ENCODE measurements at regions not wholly inside any gene's neighbourhood (a gene's known extent, or its start where the extent isn't known, plus 50 kb on each side); places are given as distances from the start of the nearest gene placed in this dataset.

- Histone ChIP-seq H3K36me3 (no peaks in the 10 kb centered on the region), H3K4me3 (no peak overlapping the region), H3K27ac (no peak overlapping the region), H3K27me3 (no peaks in the 10 kb centered on the region), H3K9me3 (ENCODE audit: low read depth) (no peaks in the 10 kb centered on the region), H3K4me1 (ENCODE audit: low read depth) (no peaks in the 10 kb centered on the region)
- TF ChIP-seq CTCF (IDR thresholded peaks at IDR 0.05; ENCODE audit: low read depth, low read length) = no peak
- DNase-seq (ENCODE audit: low read depth in 1 of 2, low spot score in 1 of 2) = no peak
Observed at GRCh38 chr9:10773136-10773535, 160.3 kb upstream of the PTPRD start.

DNA sequence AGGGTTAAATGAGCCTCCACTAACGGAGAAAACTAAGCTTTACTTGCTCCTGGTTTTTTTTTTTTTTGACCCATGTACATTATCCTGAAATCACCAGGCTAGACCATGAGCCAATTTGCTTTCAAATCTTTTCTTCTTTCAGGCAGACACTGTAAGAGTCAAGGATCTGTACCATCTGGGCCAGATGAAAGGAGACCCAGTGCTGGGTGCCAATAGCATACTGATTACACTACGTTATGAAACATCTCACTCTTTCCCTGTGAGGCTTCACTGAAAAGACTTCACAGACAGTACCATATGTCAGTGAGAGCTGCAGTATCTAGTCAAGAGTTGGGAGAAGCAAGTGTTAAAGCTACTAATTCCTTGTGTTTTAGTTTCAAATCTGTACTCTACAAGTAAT is 161.2 kb upstream of the PTPRD start:
- no peak overlapping the region for H3K4me3 ChIP-seq
- H3K36me3 ChIP-seq = no peaks in the 10 kb centered on the region
- no peaks in the 10 kb centered on the region for H3K27me3 ChIP-seq
- no peak for DNase-seq (ENCODE audit: low read depth in 1 of 2, low spot score in 1 of 2)
- H3K4me1 ChIP-seq (ENCODE audit: low read depth) = no peaks in the 10 kb centered on the region
- H3K9me3 ChIP-seq (ENCODE audit: low read depth) = no peaks in the 10 kb centered on the region
- H3K27ac ChIP-seq = no peak overlapping the region
- TF ChIP-seq CTCF (IDR thresholded peaks at IDR 0.05; ENCODE audit: low read depth, low read length) = no peak

- Histone ChIP-seq H3K9me3 (ENCODE audit: low read depth) (no peaks in the 10 kb centered on the region), H3K36me3 (no peaks in the 10 kb centered on the region), H3K27me3 (no peaks in the 10 kb centered on the region), H3K4me3 (no peak overlapping the region), H3K4me1 (ENCODE audit: low read depth) (no peaks in the 10 kb centered on the region), H3K27ac (no peak overlapping the region)
- no peak for DNase-seq (ENCODE audit: low read depth in 1 of 2, low spot score in 1 of 2)
- TF ChIP-seq CTCF (IDR thresholded peaks at IDR 0.05; ENCODE audit: low read depth, low read length) = no peak
Observed at GRCh38 chr9:10785255-10785654, 172.5 kb upstream of the PTPRD start.

DNA sequence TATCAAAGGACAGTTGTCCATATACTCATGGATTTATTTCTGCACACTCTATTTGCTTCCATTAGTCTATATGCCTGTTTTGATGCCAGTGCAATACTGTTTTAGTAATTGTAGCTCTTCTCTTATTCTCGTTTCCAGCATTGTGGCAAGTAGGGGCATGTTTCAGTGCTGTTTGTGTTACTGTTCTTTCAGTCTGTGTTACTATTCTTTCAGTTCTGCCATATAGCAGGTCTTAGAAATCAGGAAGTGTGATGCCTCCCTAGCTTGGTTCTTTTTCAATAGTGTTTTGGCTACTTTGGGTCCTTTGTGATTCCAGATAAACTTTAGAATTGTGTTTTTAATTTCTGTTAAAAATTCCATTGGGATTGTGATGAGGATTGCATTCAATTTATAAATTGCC is 180.5 kb upstream of the PTPRD start:
- H3K9me3 ChIP-seq (ENCODE audit: low read depth) = no peaks in the 10 kb centered on the region
- no peaks in the 10 kb centered on the region for H3K27me3 ChIP-seq
- H3K4me3 ChIP-seq = no peak overlapping the region
- DNase-seq (ENCODE audit: low read depth in 1 of 2, low spot score in 1 of 2) = no peak
- H3K27ac ChIP-seq = no peak overlapping the region
- no peaks in the 10 kb centered on the region for H3K4me1 ChIP-seq (ENCODE audit: low read depth)
- H3K36me3 ChIP-seq = no peaks in the 10 kb centered on the region
- no peak for TF ChIP-seq CTCF (IDR thresholded peaks at IDR 0.05; ENCODE audit: low read depth, low read length)

- Histone ChIP-seq H3K27ac (no peak overlapping the region), H3K36me3 (no peaks in the 10 kb centered on the region), H3K9me3 (ENCODE audit: low read depth) (no peaks in the 10 kb centered on the region), H3K4me1 (ENCODE audit: low read depth) (no peaks in the 10 kb centered on the region), H3K4me3 (no peak overlapping the region), H3K27me3 (no peaks in the 10 kb centered on the region)
- TF ChIP-seq CTCF (IDR thresholded peaks at IDR 0.05; ENCODE audit: low read depth, low read length) = no peak
- no peak for DNase-seq (ENCODE audit: low read depth in 1 of 2, low spot score in 1 of 2)
Observed at GRCh38 chr9:10804486-10804885, 191.7 kb upstream of the PTPRD start.

GRCh38 chr9:10806868-10807267 is 194.1 kb upstream of the PTPRD start:
- Histone ChIP-seq H3K4me3 (no peak overlapping the region), H3K36me3 (no peaks in the 10 kb centered on the region), H3K9me3 (ENCODE audit: low read depth) (no peaks in the 10 kb centered on the region), H3K4me1 (ENCODE audit: low read depth) (no peaks in the 10 kb centered on the region), H3K27ac (no peak overlapping the region), H3K27me3 (no peaks in the 10 kb centered on the region)
- no peak for TF ChIP-seq CTCF (IDR thresholded peaks at IDR 0.05; ENCODE audit: low read depth, low read length)
- DNase-seq (ENCODE audit: low read depth in 1 of 2, low spot score in 1 of 2) = no peak
